Kidney (tissue), 13 donors: ENCODE measurements at regions not wholly inside any gene's neighbourhood (a gene's known extent, or its start where the extent isn't known, plus 50 kb on each side); places are given as distances from the start of the nearest gene placed in this dataset.
"Not testable (repeated sequence)": the region's sequence is repeated elsewhere in the genome, so short reads cannot be mapped to it uniquely, and the experiment has no call there.

Experiments
- DNase-seq, 5 donors: peaks; one replicate each; pipeline ENCODE4 v3.0.0-alpha.2; 2013 to 2020
- FAIRE-seq: peaks from 2 replicates; lab custom pipeline; 2012; peaks lifted over from hg19 to GRCh38; lab: Jason Lieb, UNC
- H3K27ac ChIP-seq, 2 donors: one replicate each; pipeline ENCODE4 v1.7.0; 2013; ENCODE audit warnings: low read depth in 2 of 2, low read length in 2 of 2, inconsistent platforms in 1 of 2
- H3K27me3 ChIP-seq: one replicate; pipeline ENCODE4 v1.7.1; 2013; ENCODE audit warnings: low read length, inconsistent platforms; ENCODE audit not compliant: control insufficient read depth, insufficient read depth
- H3K36me3 ChIP-seq, 3 donors: one replicate each; pipeline versions ENCODE4 v1.7.0 to v1.7.1; 2013; ENCODE audit warnings: low read length in 3 of 3, control low read depth in 1 of 3, inconsistent platforms in 1 of 3; ENCODE audit not compliant: insufficient read depth in 3 of 3, control insufficient read depth in 2 of 3
- H3K4me1 ChIP-seq, 3 donors: one replicate each; pipeline versions ENCODE4 v1.7.0 to v1.7.1; 2013; ENCODE audit warnings: low read length in 3 of 3, inconsistent platforms in 1 of 3, low read depth in 1 of 3; ENCODE audit not compliant: control insufficient read depth in 2 of 3, insufficient read depth in 2 of 3
- H3K4me3 ChIP-seq, 3 donors: one replicate each; pipeline versions ENCODE4 v1.7.0 to v1.8.1; 2013; ENCODE audit warnings: low read length in 3 of 3, control low read depth in 1 of 3, inconsistent platforms in 1 of 3
- H3K9ac ChIP-seq, 3 donors: one replicate each; pipeline versions ENCODE4 v1.7.0 to v1.7.1; 2013; ENCODE audit warnings: low read length in 3 of 3, control low read depth in 1 of 3, inconsistent platforms in 1 of 3
- H3K9me3 ChIP-seq, 3 donors: one replicate each; pipeline versions ENCODE4 v1.7.0 to v1.7.1; 2013; ENCODE audit warnings: low read length in 3 of 3, control low read depth in 1 of 3, inconsistent platforms in 1 of 3; ENCODE audit not compliant: control insufficient read depth in 2 of 3, insufficient read depth in 1 of 3
- intact Hi-C: fragments of 100-400 bp; cut with DNase I; formaldehyde crosslinking; loops from one replicate; pipeline ENCODE4 v1.11.1; 2022
- TF ChIP-seq, protein P1 (sequence below): IDR thresholded peaks from 3 replicates; pipeline ENCODE4 v1.5.1; 2012; ENCODE audit warnings: mild to moderate bottlenecking, moderate library complexity, borderline replicate concordance; ENCODE audit not compliant: insufficient read depth; ENCODE audit errors: extremely low read depth
- donor health status: control.
- donor health status: control.
- donor health status: control.
- donor health status: control.
- donor health status: control.
- donor health status: DM: yes; HTN: yes; CAD: no.
- donor health status: Normal renal cell carcinoma (clear cell type).

GRCh38 chr6:78530208-78530607 lies 337.1 kb upstream of the IRAK1BP1 start:
- DNase-seq (peak in 1 of 5 donors; percentile 1), FAIRE-seq (no peak)
- intact Hi-C loops: no loop called here
- Histone ChIP-seq H3K36me3 (no peaks in the 10 kb centered on the region), H3K4me1 (no peaks in the 10 kb centered on the region), H3K9ac (no peak overlapping the region), H3K9me3 (no peaks in the 10 kb centered on the region), H3K4me3 (no peak overlapping the region), H3K27me3 (no peaks in the 10 kb centered on the region), H3K27ac (no peak overlapping the region)
- TF ChIP-seq, protein P1, sequence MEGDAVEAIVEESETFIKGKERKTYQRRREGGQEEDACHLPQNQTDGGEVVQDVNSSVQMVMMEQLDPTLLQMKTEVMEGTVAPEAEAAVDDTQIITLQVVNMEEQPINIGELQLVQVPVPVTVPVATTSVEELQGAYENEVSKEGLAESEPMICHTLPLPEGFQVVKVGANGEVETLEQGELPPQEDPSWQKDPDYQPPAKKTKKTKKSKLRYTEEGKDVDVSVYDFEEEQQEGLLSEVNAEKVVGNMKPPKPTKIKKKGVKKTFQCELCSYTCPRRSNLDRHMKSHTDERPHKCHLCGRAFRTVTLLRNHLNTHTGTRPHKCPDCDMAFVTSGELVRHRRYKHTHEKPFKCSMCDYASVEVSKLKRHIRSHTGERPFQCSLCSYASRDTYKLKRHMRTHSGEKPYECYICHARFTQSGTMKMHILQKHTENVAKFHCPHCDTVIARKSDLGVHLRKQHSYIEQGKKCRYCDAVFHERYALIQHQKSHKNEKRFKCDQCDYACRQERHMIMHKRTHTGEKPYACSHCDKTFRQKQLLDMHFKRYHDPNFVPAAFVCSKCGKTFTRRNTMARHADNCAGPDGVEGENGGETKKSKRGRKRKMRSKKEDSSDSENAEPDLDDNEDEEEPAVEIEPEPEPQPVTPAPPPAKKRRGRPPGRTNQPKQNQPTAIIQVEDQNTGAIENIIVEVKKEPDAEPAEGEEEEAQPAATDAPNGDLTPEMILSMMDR: no peak

DNA sequence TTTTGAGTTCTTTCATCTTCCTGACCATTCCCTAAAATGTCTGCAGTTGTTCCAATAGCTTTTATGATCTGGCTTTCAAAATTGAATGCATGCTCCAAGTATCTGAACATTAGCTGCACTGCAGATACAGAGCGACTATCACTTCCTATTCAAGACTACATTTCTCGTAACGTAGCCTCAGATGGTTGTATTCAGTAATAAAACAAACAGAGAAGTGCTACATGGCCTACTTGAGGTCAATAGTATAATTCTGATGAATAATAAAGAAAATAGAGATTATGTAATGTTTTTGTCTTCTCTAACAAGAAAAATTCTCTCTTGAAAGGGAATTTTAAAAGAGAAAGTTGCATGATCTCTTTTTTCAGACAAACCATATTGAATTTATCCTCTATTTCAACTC lies 333.9 kb upstream of the IRAK1BP1 start:
- no peak overlapping the region for H3K27ac ChIP-seq
- no peaks in the 10 kb centered on the region for H3K27me3 ChIP-seq
- H3K4me3 ChIP-seq: no peak overlapping the region
- intact Hi-C loops: no loop called here
- TF ChIP-seq, protein P1: no peak
- no peaks in the 10 kb centered on the region for H3K9me3 ChIP-seq
- no peak overlapping the region for H3K9ac ChIP-seq
- H3K4me1 ChIP-seq: no peaks in the 10 kb centered on the region
- no peaks in the 10 kb centered on the region for H3K36me3 ChIP-seq
- no peak for DNase-seq
- no peak for FAIRE-seq

GRCh38 chr6:78533876-78534275 lies 333.5 kb upstream of the IRAK1BP1 start:
- Histone ChIP-seq H3K4me1 (no peaks in the 10 kb centered on the region), H3K27me3 (no peaks in the 10 kb centered on the region), H3K36me3 (no peaks in the 10 kb centered on the region), H3K9ac (no peak overlapping the region), H3K9me3 (no peaks in the 10 kb centered on the region), H3K27ac (no peak overlapping the region), H3K4me3 (no peak overlapping the region)
- intact Hi-C loops: no loop called here
- TF ChIP-seq, protein P1: no peak
- DNase-seq (no peak), FAIRE-seq (no peak)

DNA sequence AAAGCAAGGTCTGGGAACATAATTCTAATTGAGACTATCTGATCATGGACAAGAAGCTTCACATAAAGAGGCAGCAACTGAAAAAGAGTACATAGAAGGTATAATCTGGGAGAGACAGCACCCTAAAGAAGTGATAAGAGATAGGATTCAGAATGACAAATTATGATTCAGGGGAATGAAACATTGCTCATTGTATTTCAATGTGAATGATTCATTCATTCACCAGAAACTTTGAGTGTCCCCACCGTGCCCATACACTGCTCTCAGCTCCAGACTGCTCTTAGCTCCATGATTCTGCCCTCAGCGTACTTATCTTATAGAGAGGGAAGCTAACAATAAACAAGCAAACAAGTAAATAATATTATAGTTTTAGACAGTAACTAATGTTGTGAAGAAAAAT lies 329.3 kb upstream of the IRAK1BP1 start:
- H3K9me3 ChIP-seq: no peaks in the 10 kb centered on the region
- no peak for FAIRE-seq
- H3K36me3 ChIP-seq: no peaks in the 10 kb centered on the region
- H3K27me3 ChIP-seq: no peaks in the 10 kb centered on the region
- TF ChIP-seq, protein P1: no peak
- H3K4me3 ChIP-seq: no peak overlapping the region
- no peak for DNase-seq
- no peak overlapping the region for H3K9ac ChIP-seq
- no peaks in the 10 kb centered on the region for H3K4me1 ChIP-seq
- H3K27ac ChIP-seq: no peak overlapping the region
- intact Hi-C loops: no loop called here

- H3K36me3 ChIP-seq, FAIRE-seq, H3K9me3 ChIP-seq, H3K4me1 ChIP-seq, DNase-seq, H3K27me3 ChIP-seq, H3K4me3 ChIP-seq, H3K27ac ChIP-seq, H3K9ac ChIP-seq, intact Hi-C loops: not testable (repeated sequence)
Measured at GRCh38 chr6:78547636-78548035, 319.7 kb upstream of the IRAK1BP1 start.
